ENCODE measurements at regions not wholly inside any gene's neighbourhood (a gene's known extent, or its start where the extent isn't known, plus 50 kb on each side); places are given as distances from the start of the nearest gene placed in this dataset.

DNA sequence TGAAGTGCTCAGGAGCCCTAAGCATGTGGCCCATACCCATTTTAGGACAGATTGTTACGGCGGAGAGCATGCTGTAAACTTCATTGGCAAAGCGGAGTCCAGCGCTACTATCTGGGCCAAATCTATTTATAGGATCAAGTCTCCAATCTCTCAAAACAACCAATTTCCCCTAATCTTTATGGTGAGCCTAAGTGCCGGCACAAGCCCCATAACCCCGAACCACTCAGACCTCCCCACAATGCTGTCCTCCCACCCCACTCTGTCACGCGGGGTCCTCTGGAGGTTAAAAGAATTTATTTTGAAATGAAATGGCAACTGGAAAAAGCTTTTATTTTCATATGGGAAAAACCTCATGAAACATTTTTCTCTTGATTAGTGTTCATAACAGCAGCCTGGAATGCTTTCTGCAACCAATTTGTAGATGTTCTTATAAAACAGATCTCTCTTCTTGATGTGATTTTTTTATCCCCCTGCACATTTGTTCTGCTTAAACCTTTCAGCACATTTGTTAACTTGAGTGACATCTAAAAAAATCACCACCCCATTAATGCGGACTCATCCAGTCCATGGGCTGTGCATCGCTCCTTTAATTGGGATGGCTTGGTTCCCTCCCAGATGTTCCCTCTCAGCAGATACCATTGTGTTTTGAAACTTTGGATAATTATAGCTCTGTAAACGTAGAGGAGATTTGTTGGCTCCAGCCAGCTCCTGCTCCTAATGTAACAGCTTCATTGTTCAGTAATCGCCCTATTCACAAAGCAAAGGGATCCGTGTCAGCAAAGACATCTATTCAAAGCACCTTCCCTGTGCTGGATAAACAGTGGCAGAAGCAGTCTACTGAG, 323.6 kb downstream of the CD83 start:
- no peak for DNase-seq (ENCODE audit: low spot score, unreplicated experiment)
- peaks cover 52% of the 10 kb centered on the region for H3K4me1 Mint-ChIP-seq (ENCODE audit: low read depth)
- no peak for TF ChIP-seq CTCF (IDR thresholded peaks at IDR 0.05; ENCODE audit: unreplicated experiment)
- no peak overlapping the region for H3K4me3 Mint-ChIP-seq (ENCODE audit: low read depth)
- H3K27me3 Mint-ChIP-seq = no peaks in the 10 kb centered on the region
- peak overlapping the region; percentile 69 for H3K27ac Mint-ChIP-seq
- H3K9me3 Mint-ChIP-seq (ENCODE audit: low read depth) = peaks cover 3% of the 10 kb centered on the region
- H3K36me3 Mint-ChIP-seq (ENCODE audit: insufficient read depth) = peaks cover 6% of the 10 kb centered on the region

- TF ChIP-seq CTCF (IDR thresholded peaks at IDR 0.05; ENCODE audit: unreplicated experiment) = no peak
- no peaks in the 10 kb centered on the region for H3K27me3 Mint-ChIP-seq
- peak overlapping the region; percentile 31 for H3K27ac Mint-ChIP-seq
- peaks cover 3% of the 10 kb centered on the region for H3K9me3 Mint-ChIP-seq (ENCODE audit: low read depth)
- H3K4me1 Mint-ChIP-seq (ENCODE audit: low read depth) = peaks cover 47% of the 10 kb centered on the region
- peaks cover 6% of the 10 kb centered on the region for H3K36me3 Mint-ChIP-seq (ENCODE audit: insufficient read depth)
- no peak overlapping the region for H3K4me3 Mint-ChIP-seq (ENCODE audit: low read depth)
- no peak for DNase-seq (ENCODE audit: low spot score, unreplicated experiment)
Observed at GRCh38 chr6:14442242-14442641, 324.7 kb downstream of the CD83 start.

DNA sequence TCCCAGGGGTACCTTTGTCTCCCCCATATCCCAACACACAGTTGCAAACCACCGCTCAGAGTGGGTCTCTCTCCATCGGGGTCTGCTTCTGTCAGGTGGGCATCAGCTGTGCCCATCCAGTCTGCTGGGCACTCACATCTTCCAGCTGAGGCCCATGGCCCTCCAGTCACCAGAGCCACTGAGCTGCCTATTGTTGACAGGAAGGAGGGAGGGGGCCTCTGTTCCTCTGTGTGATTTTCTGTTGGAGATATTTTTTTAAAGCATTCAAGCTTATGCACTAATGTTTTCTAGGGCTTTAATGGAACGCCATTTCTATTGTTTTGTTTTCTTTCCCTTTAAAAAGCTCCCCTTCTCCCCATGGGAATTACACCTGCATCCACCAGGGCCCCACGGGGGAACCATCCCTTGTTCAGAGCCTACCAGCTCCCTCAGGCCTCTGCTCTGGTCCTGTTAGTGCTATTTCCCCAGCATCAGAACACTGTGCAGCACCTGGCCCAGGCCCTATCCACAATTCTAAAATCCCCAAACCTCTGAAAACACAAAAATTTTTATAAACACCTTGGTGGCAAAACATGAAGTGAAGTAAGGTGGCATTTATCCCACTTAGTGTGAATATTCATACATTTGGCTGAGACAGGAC, 326.2 kb downstream of the CD83 start:
- H3K36me3 Mint-ChIP-seq (ENCODE audit: insufficient read depth) = peaks cover 6% of the 10 kb centered on the region
- peak overlapping the region; percentile 65 for H3K27ac Mint-ChIP-seq
- TF ChIP-seq CTCF (IDR thresholded peaks at IDR 0.05; ENCODE audit: unreplicated experiment) = no peak
- peak overlapping the region; percentile 3 for H3K4me3 Mint-ChIP-seq (ENCODE audit: low read depth)
- DNase-seq (ENCODE audit: low spot score, unreplicated experiment) = no peak
- peaks cover 45% of the 10 kb centered on the region for H3K4me1 Mint-ChIP-seq (ENCODE audit: low read depth)
- peaks cover 6% of the 10 kb centered on the region for H3K9me3 Mint-ChIP-seq (ENCODE audit: low read depth)
- no peaks in the 10 kb centered on the region for H3K27me3 Mint-ChIP-seq

DNA sequence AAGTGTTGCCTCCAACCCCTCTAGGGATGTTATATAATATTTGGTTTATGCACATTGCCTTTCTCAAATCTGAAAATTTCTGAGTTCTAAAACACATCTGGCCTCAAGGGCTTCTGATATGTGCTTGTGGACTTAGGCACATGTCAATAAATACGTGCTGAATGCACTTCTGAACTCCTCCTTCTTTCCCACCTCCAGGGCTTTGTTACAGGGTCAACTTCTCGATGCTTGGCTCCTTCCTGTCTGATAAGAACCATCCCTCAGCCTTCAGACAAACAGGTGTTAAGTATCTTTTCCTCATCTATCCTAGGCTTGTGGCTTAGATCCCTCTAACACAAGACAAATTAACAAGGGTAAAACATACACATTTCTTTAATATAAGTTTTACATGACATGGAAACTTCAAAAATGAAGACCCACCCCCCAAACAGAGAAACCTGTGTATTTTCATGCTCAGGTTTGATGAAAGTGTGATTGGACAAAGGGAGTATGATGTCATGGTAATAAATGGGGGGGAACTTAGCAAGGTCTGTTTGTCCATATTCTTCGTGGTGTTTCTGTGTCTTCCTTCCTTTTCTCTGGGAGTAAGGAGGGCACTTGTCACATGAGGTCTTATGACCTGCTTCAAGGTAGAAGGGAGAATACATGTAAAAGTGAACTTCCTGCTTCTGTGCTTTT, 326.9 kb downstream of the CD83 start:
- H3K27ac Mint-ChIP-seq = no peak overlapping the region
- H3K4me3 Mint-ChIP-seq (ENCODE audit: low read depth) = no peak overlapping the region
- peaks cover 6% of the 10 kb centered on the region for H3K9me3 Mint-ChIP-seq (ENCODE audit: low read depth)
- H3K4me1 Mint-ChIP-seq (ENCODE audit: low read depth) = peaks cover 44% of the 10 kb centered on the region
- DNase-seq (ENCODE audit: low spot score, unreplicated experiment) = no peak
- no peak for TF ChIP-seq CTCF (IDR thresholded peaks at IDR 0.05; ENCODE audit: unreplicated experiment)
- H3K36me3 Mint-ChIP-seq (ENCODE audit: insufficient read depth) = peaks cover 6% of the 10 kb centered on the region
- no peaks in the 10 kb centered on the region for H3K27me3 Mint-ChIP-seq

DNA sequence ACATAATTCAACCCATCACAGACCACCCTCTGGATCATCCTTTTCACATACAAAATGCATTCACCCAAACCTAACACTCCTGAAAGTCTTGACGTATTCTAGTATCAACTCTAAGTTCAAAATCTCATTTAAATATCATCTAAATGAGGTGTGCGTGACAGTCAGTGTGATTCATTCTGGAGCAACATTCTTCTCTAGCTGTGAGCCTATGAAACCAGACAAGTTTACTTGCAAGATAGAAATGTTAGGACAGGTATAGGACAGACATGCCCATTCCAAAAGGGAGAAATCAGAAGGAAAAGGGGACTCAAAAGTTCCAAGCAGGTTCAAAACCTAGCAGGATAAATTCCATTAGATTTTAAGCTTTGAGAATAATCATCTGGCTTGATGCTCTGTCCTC, 329.7 kb downstream of the CD83 start:
- TF ChIP-seq CTCF (IDR thresholded peaks at IDR 0.05; ENCODE audit: unreplicated experiment) = no peak
- Mint-ChIP-seq H3K27ac (no peak overlapping the region), H3K4me1 (ENCODE audit: low read depth) (peaks cover 37% of the 10 kb centered on the region), H3K36me3 (ENCODE audit: insufficient read depth) (peaks cover 8% of the 10 kb centered on the region), H3K4me3 (ENCODE audit: low read depth) (no peak overlapping the region), H3K9me3 (ENCODE audit: low read depth) (peaks cover 4% of the 10 kb centered on the region), H3K27me3 (peaks cover 3% of the 10 kb centered on the region)
- DNase-seq (ENCODE audit: low spot score, unreplicated experiment) = no peak

Measured in progenitor cell of endocrine pancreas (in vitro differentiated cells).